ENCODE measurements at regions not wholly inside any gene's neighbourhood (a gene's known extent, or its start where the extent isn't known, plus 50 kb on each side); places are given as distances from the start of the nearest gene placed in this dataset.

- H3K4me1 ChIP-seq: no peaks in the 10 kb centered on the region
- H3K36me3 ChIP-seq: no peaks in the 10 kb centered on the region
- no peaks in the 10 kb centered on the region for H3K27me3 ChIP-seq
- H3K4me3 ChIP-seq: no peak overlapping the region
- H3K27ac ChIP-seq: no peak overlapping the region
- H3K9me3 ChIP-seq: peaks cover 0 to 7% (median 0%) of the 10 kb centered on the region in 3 donors
- TF ChIP-seq CTCF (IDR thresholded peaks at IDR 0.05): no peak
- no peak for TF ChIP-seq POLR2AphosphoS5 (IDR thresholded peaks at IDR 0.05)
- TF ChIP-seq POLR2A (IDR thresholded peaks at IDR 0.05): no peak
- TF ChIP-seq EP300 (IDR thresholded peaks at IDR 0.05): no peak
- 39 to 60% methylated on average over 2 to 10 of the region's 10 CpGs for WGBS, 2 donors (ENCODE audit: low coverage in 1 of 2)
- no peak for ATAC-seq
Observed at GRCh38 chr5:68924481-68925145, 169.2 kb upstream of the SLC30A5 start.

- no peak for TF ChIP-seq EP300 (IDR thresholded peaks at IDR 0.05)
- TF ChIP-seq POLR2A (IDR thresholded peaks at IDR 0.05): no peak
- no peak for TF ChIP-seq POLR2AphosphoS5 (IDR thresholded peaks at IDR 0.05)
- TF ChIP-seq CTCF (IDR thresholded peaks at IDR 0.05): no peak
- no peaks in the 10 kb centered on the region for H3K4me1 ChIP-seq
- H3K27ac ChIP-seq: no peak overlapping the region
- no peak for ATAC-seq
- peaks cover 0 to 7% (median 0%) of the 10 kb centered on the region in 3 donors for H3K9me3 ChIP-seq
- H3K27me3 ChIP-seq: no peaks in the 10 kb centered on the region
- 79 to 85% methylated on average over 2 of the region's 2 CpGs for WGBS, 2 donors (ENCODE audit: low coverage in 1 of 2)
- no peak overlapping the region for H3K4me3 ChIP-seq
- no peaks in the 10 kb centered on the region for H3K36me3 ChIP-seq
Observed at GRCh38 chr5:68928617-68929302, 165.1 kb upstream of the SLC30A5 start.

GRCh38 chr5:68930139-68930538, 163.7 kb upstream of the SLC30A5 start:
- no peaks in the 10 kb centered on the region for H3K36me3 ChIP-seq
- peaks cover 0 to 7% (median 0%) of the 10 kb centered on the region in 3 donors for H3K9me3 ChIP-seq
- H3K27me3 ChIP-seq: no peaks in the 10 kb centered on the region
- TF ChIP-seq POLR2A (IDR thresholded peaks at IDR 0.05) (no peak), CTCF (IDR thresholded peaks at IDR 0.05) (no peak), EP300 (IDR thresholded peaks at IDR 0.05) (no peak), POLR2AphosphoS5 (IDR thresholded peaks at IDR 0.05) (no peak)
- no peak overlapping the region for H3K27ac ChIP-seq
- H3K4me1 ChIP-seq: no peaks in the 10 kb centered on the region
- WGBS, 2 donors (ENCODE audit: low coverage in 1 of 2): 90 to 96% methylated on average over 3 to 4 of the region's 5 CpGs
- H3K4me3 ChIP-seq: no peak overlapping the region
- no peak for ATAC-seq

GRCh38 chr5:68932830-68933434, 160.9 kb upstream of the SLC30A5 start:
- H3K27ac ChIP-seq: no peak overlapping the region
- WGBS, 2 donors (ENCODE audit: low coverage in 1 of 2): 50 to 92% methylated on average over 2 to 3 of the region's 3 CpGs
- H3K4me3 ChIP-seq: no peak overlapping the region
- H3K9me3 ChIP-seq: no peaks in the 10 kb centered on the region
- no peaks in the 10 kb centered on the region for H3K27me3 ChIP-seq
- no peaks in the 10 kb centered on the region for H3K36me3 ChIP-seq
- no peak for ATAC-seq
- H3K4me1 ChIP-seq: no peaks in the 10 kb centered on the region
- TF ChIP-seq POLR2AphosphoS5 (IDR thresholded peaks at IDR 0.05) (no peak), CTCF (IDR thresholded peaks at IDR 0.05) (no peak), EP300 (IDR thresholded peaks at IDR 0.05) (no peak), POLR2A (IDR thresholded peaks at IDR 0.05) (no peak)

Measured in gastroesophageal sphincter (tissue), 4 donors.